H1 (cell line): ENCODE measurements at regions not wholly inside any gene's neighbourhood (a gene's known extent, or its start where the extent isn't known, plus 50 kb on each side); places are given as distances from the start of the nearest gene placed in this dataset.

Experiments used
- BRCA1 ChIP-seq: IDR thresholded peaks from 2 replicates; pipeline ENCODE4 v1.6.1; 2012; ENCODE audit warnings: low read depth, low read length, improper control_type of control experiment
- JUN ChIP-seq: IDR thresholded peaks from 2 replicates; pipeline ENCODE4 v1.6.1; 2011; ENCODE audit warnings: low read depth, mild to moderate bottlenecking, improper control_type of control experiment, low read length
- KDM5A ChIP-seq: fragments of 200-600 bp; IDR thresholded peaks from 2 replicates; pipeline ENCODE4 v1.7.1; 2012; ENCODE audit warnings: mild to moderate bottlenecking, low read length, inconsistent platforms, mixed read lengths
- SP2 ChIP-seq: IDR thresholded peaks from 2 replicates; pipeline ENCODE4 v1.6.1; 2012; ENCODE audit warnings: mild to moderate bottlenecking, low read length, inconsistent platforms
- TEAD4 ChIP-seq: IDR thresholded peaks from 2 replicates; pipeline ENCODE4 v1.6.1; 2012; ENCODE audit warnings: low read depth, low read length, inconsistent platforms, mixed read lengths

DNA sequence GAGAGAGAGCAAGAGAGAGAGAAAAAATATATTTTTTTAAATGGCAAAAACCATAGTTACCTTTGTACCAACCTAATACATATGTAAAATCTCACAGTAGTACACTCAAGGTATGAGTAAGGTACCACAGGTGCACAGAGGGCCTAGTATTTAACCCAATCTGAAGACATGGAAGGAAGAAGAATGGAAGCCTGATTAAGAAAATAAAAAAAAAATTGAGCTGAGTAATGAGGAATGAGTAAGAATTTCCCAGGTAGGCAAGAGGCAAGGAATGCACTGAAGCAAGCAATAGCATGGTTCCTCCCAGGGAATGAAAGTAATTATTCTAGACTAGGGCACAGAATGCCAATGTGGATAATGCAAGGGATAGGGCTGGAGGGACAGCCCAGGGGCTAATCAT is 294.2 kb downstream of the FIGN start (continued):
- TF ChIP-seq SP2: no peak
- no peak for TF ChIP-seq TEAD4
- TF ChIP-seq BRCA1: no peak
- TF ChIP-seq JUN: no peak
- no peak for TF ChIP-seq KDM5A
- TF ChIP-seq, all 59 proteins: peak for 0
